Mammary epithelial cell (primary cell): ENCODE measurements at regions not wholly inside any gene's neighbourhood (a gene's known extent, or its start where the extent isn't known, plus 50 kb on each side); places are given as distances from the start of the nearest gene placed in this dataset.

Experiments
- CTCF ChIP-seq, 2 donors: IDR thresholded peaks in 1 of 2; conservative IDR thresholded peaks in 1 of 2; 2 replicates each; pipeline ENCODE4 v1.5.1; 2011 to 2012; ENCODE audit warnings: inconsistent platforms in 2 of 2, low read length in 2 of 2, mild to moderate bottlenecking in 2 of 2, control low read depth in 1 of 2, low read depth in 1 of 2; ENCODE audit not compliant: insufficient read depth in 1 of 2; ENCODE audit errors: extremely low read depth in 1 of 2
- EZH2 ChIP-seq: IDR thresholded peaks from 2 replicates; pipeline ENCODE4 v1.6.1; 2012; ENCODE audit warnings: low read length, inconsistent platforms, borderline replicate concordance

DNA sequence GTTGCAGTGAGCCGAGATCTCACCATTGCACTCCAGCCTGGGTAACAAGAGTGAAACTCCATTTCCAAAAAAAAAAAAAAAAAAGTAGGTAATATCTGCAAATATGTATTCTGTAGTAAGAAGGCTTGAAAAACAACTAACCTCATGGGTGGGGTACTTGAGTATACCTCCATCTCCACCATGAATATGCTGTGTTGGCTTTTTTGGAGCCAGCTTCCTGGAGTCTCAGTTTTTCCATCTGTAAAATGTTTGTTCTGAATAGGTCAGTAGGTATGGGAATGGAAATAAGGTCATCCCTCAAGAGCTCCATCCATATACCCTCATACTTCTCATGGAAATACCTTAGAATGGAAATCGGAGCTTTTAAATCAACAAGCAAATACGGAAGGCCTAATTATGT lies 430.0 kb upstream of the FAM98A start:
- TF ChIP-seq CTCF (conservative IDR thresholded peaks at IDR 0.05 in 1 of 2, IDR thresholded peaks at IDR 0.05 in 1 of 2; ENCODE audit: extremely low read depth in 1 of 2, insufficient read depth in 1 of 2, low read depth in 1 of 2, low read length in 2 of 2): no peak
- no peak for TF ChIP-seq EZH2
